H9 (cell line): ENCODE measurements at regions not wholly inside any gene's neighbourhood (a gene's known extent, or its start where the extent isn't known, plus 50 kb on each side); places are given as distances from the start of the nearest gene placed in this dataset.

Experiments
- DNase-seq: peaks from one replicate; pipeline ENCODE4 v3.0.0-alpha.2; 2017
- H2AFZ ChIP-seq: one replicate; pipeline ENCODE4 v1.6.1; 2013; ENCODE audit warnings: mild to moderate bottlenecking, low read length, control low read depth, moderate library complexity
- H2AK5ac ChIP-seq: 2 replicates; pipeline ENCODE4 v1.6.1; 2013; ENCODE audit warnings: low read length, control low read depth, mixed read lengths; ENCODE audit not compliant: insufficient read length
- H2BK120ac ChIP-seq: one replicate; pipeline ENCODE4 v1.6.1; 2013; ENCODE audit warnings: low read depth, mild to moderate bottlenecking, low read length, control low read depth, inconsistent platforms; ENCODE audit not compliant: poor library complexity, severe bottlenecking
- H2BK12ac ChIP-seq: 2 replicates; pipeline ENCODE4 v1.6.1; 2013; ENCODE audit warnings: low read length, control low read depth, mixed read lengths, low read depth; ENCODE audit not compliant: insufficient read length
- H2BK15ac ChIP-seq: 2 replicates; pipeline ENCODE4 v1.6.1; 2013; ENCODE audit warnings: low read depth, low read length, control low read depth
- H2BK20ac ChIP-seq: one replicate; pipeline ENCODE4 v1.6.1; 2013; ENCODE audit warnings: low read depth, mild to moderate bottlenecking, low read length, control low read depth, inconsistent platforms; ENCODE audit not compliant: poor library complexity, severe bottlenecking
- H2BK5ac ChIP-seq: 2 replicates; pipeline ENCODE4 v1.6.1; 2013; ENCODE audit warnings: low read length, control low read depth, mixed read lengths; ENCODE audit not compliant: insufficient read length
- H3K14ac ChIP-seq: 2 replicates; pipeline ENCODE4 v1.6.1; 2013; ENCODE audit warnings: low read length, control low read depth; ENCODE audit not compliant: insufficient read depth
- H3K18ac ChIP-seq: 2 replicates; pipeline ENCODE4 v1.6.1; 2013; ENCODE audit warnings: low read depth, mild to moderate bottlenecking, mixed read lengths, low read length, control low read depth; ENCODE audit not compliant: insufficient read length
- H3K23ac ChIP-seq: 2 replicates; pipeline ENCODE4 v1.6.1; 2013; ENCODE audit warnings: low read length, control low read depth, mixed read lengths, low read depth; ENCODE audit not compliant: insufficient read length
- H3K23me2 ChIP-seq: 2 replicates; pipeline ENCODE4 v1.6.1; 2013; ENCODE audit warnings: low read depth, mild to moderate bottlenecking, mixed read lengths, low read length, control low read depth; ENCODE audit not compliant: insufficient read length, poor library complexity, severe bottlenecking
- H3K27ac ChIP-seq: 2 replicates; pipeline ENCODE4 v1.5.1; 2013; ENCODE audit warnings: low read length, control low read depth, mixed read lengths, low read depth; ENCODE audit not compliant: insufficient read length
- H3K27me3 ChIP-seq: 2 replicates; pipeline ENCODE4 v1.6.1; 2013; ENCODE audit warnings: low read length, control low read depth, inconsistent platforms; ENCODE audit not compliant: insufficient read depth
- H3K4ac ChIP-seq: 2 replicates; pipeline ENCODE4 v1.6.1; 2013; ENCODE audit warnings: low read depth, mild to moderate bottlenecking, control low read depth, inconsistent platforms, low read length, moderate library complexity
- H3K4me1 ChIP-seq: 2 replicates; pipeline ENCODE4 v1.6.1; 2013; ENCODE audit warnings: low read length, control low read depth, inconsistent platforms; ENCODE audit not compliant: insufficient read depth
- H3K4me2 ChIP-seq: 2 replicates; pipeline ENCODE4 v1.6.1; 2013; ENCODE audit warnings: low read length, control low read depth, mixed read lengths; ENCODE audit not compliant: insufficient read length, insufficient read depth
- H3K56ac ChIP-seq: 2 replicates; pipeline ENCODE4 v1.6.1; 2013; ENCODE audit warnings: low read depth, mild to moderate bottlenecking, mixed read lengths, low read length, control low read depth; ENCODE audit not compliant: insufficient read length
- H3K79me1 ChIP-seq: 2 replicates; pipeline ENCODE4 v1.6.1; 2013; ENCODE audit warnings: low read depth, mild to moderate bottlenecking, moderate library complexity, low read length, control low read depth, inconsistent platforms; ENCODE audit not compliant: insufficient read depth, poor library complexity, severe bottlenecking
- H3K79me2 ChIP-seq: 2 replicates; pipeline ENCODE4 v1.6.1; 2013; ENCODE audit warnings: low read length, control low read depth, inconsistent platforms; ENCODE audit not compliant: insufficient read depth
- H3K9ac ChIP-seq: 2 replicates; pipeline ENCODE4 v1.6.1; 2013; ENCODE audit warnings: low read length, control low read depth, mixed read lengths; ENCODE audit not compliant: insufficient read length; ENCODE audit errors: extremely low read depth
- H3K9me3 ChIP-seq: one replicate; pipeline ENCODE4 v1.6.1; 2013; ENCODE audit warnings: low read depth, low read length, inconsistent platforms; ENCODE audit not compliant: control insufficient read depth
- H3T11ph ChIP-seq: one replicate; pipeline ENCODE4 v1.6.1; 2013; ENCODE audit warnings: mild to moderate bottlenecking, low read length, control low read depth, inconsistent platforms
- H4K20me1 ChIP-seq: one replicate; pipeline ENCODE4 v1.6.1; 2013; ENCODE audit not compliant: control insufficient read depth, insufficient read length, insufficient read depth
- H4K5ac ChIP-seq: 2 replicates; pipeline ENCODE4 v1.6.1; 2013; ENCODE audit warnings: low read depth, mild to moderate bottlenecking, mixed read lengths, low read length, control low read depth; ENCODE audit not compliant: insufficient read length
- H4K8ac ChIP-seq: replicated peaks from 2 replicates; pipeline ENCODE4 v1.6.1; 2013; ENCODE audit warnings: low read length, control low read depth, mixed read lengths, low read depth; ENCODE audit not compliant: insufficient read length
- H4K91ac ChIP-seq: 2 replicates; pipeline ENCODE4 v1.6.1; 2013; ENCODE audit warnings: low read depth, mild to moderate bottlenecking, moderate library complexity, mixed read lengths, low read length, control low read depth; ENCODE audit not compliant: insufficient read length
- H3K27ac Mint-ChIP-seq, 3 experiments: 2 replicates in 2 of 3; 3 replicates in 1 of 3; pipeline ENCODE4 v1.8.0; 2020 to 2021; ENCODE audit warnings: mixed read lengths in 3 of 3, mild to moderate bottlenecking in 1 of 3, moderate library complexity in 1 of 3
- H3K27me3 Mint-ChIP-seq: 2 replicates; pipeline ENCODE4 v1.8.0; 2021; ENCODE audit warnings: low read depth, mild to moderate bottlenecking, moderate library complexity, mixed read lengths
- H3K36me3 Mint-ChIP-seq, 3 experiments: 2 replicates in 2 of 3; 3 replicates in 1 of 3; pipeline ENCODE4 v1.8.0; 2020 to 2021; ENCODE audit warnings: low read depth in 3 of 3, mixed read lengths in 3 of 3; ENCODE audit not compliant: insufficient read depth in 1 of 3
- H3K4me1 Mint-ChIP-seq, 2 experiments: 2 replicates each; pipeline ENCODE4 v1.8.0; 2020; ENCODE audit warnings: mixed read lengths in 2 of 2
- H3K4me3 Mint-ChIP-seq, 2 experiments: 2 replicates in 1 of 2; 3 replicates in 1 of 2; pipeline ENCODE4 v1.8.0; 2020 to 2021; ENCODE audit warnings: mild to moderate bottlenecking in 2 of 2, mixed read lengths in 2 of 2, moderate library complexity in 1 of 2
- H3K9me3 Mint-ChIP-seq, 2 experiments: 2 replicates in 1 of 2; 3 replicates in 1 of 2; pipeline ENCODE4 v1.8.0; 2020; ENCODE audit warnings: mild to moderate bottlenecking in 2 of 2, mixed read lengths in 2 of 2, moderate library complexity in 1 of 2
- WGBS: extraction: QIAGEN DNeasy Blood & Tissue Kit; methylation state at CpG from one replicate; pipeline ENCODE4 v1.1.7; 2013; ENCODE audit warnings: missing lambda C conversion rate, low lambda C conversion rate, mixed read lengths; ENCODE audit not compliant: insufficient read length; ENCODE audit errors: extremely low coverage; 5-methylcytosine and 5-hydroxymethylcytosine counted together
- TF ChIP-seq, protein P1 (sequence below): fragments of 200-600 bp; sonication (generic); conservative IDR thresholded peaks from 3 replicates; pipeline ENCODE4 v1.8.0; 2021; ENCODE audit warnings: antibody characterized with exemption, mild to moderate bottlenecking

DNA sequence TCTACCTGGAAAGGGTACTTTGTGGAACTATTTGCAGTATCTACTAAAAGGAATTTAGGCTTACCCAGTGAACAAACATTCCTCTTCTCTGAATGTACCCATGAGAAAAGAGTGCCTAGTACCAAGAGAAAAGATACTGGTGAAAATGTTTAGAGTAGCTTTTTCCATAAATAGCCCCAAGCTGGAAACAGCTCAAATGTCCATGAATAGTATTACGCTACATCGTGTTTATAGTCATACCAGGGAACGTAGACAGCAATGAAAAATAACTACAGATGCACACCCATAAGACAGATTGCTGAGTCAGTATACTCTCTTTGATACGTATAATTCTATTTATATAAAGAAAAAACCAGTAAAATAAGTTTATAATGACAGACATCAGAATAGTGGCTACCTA lies 285.9 kb downstream of the KLF6 start:
- H3K4me1 Mint-ChIP-seq = peaks cover 45 to 55% of the 10 kb centered on the region in 2 experiments
- Histone ChIP-seq H4K20me1 (no peaks in the 10 kb centered on the region), H3K4me1 (peaks cover 21% of the 10 kb centered on the region; the same call in 1 of the 2 replicates), H2BK120ac (no peak overlapping the region), H3K27me3 (no peaks in the 10 kb centered on the region), H2BK15ac (no peak overlapping the region), H2AFZ (no peak overlapping the region), H2AK5ac (no peak overlapping the region), H3K9ac (no peak overlapping the region), H3K23ac (no peak overlapping the region), H4K8ac (no peak overlapping the region), H3K79me1 (no peaks in the 10 kb centered on the region), H3K18ac (no peak overlapping the region), H3K9me3 (no peaks in the 10 kb centered on the region), H2BK5ac (no peak overlapping the region), H3K27ac (no peak overlapping the region), H2BK12ac (no peak overlapping the region), H3K23me2 (peaks cover 3% of the 10 kb centered on the region), H4K5ac (no peak overlapping the region), H2BK20ac (no peak overlapping the region), H3K79me2 (no peaks in the 10 kb centered on the region), H3K4me2 (no peak overlapping the region), H3K56ac (no peak overlapping the region), H4K91ac (no peak overlapping the region), H3K4ac (no peak overlapping the region), H3K14ac (no peak overlapping the region), H3T11ph (no peak overlapping the region)
- H3K27me3 Mint-ChIP-seq = no peaks in the 10 kb centered on the region
- no peaks in the 10 kb centered on the region for H3K36me3 Mint-ChIP-seq
- H3K4me3 Mint-ChIP-seq = no peak overlapping the region
- H3K27ac Mint-ChIP-seq = no peak overlapping the region
- no peaks in the 10 kb centered on the region for H3K9me3 Mint-ChIP-seq
- WGBS = no CpG with 5 or more reads among the region's 4 CpGs
- TF ChIP-seq, protein P1, sequence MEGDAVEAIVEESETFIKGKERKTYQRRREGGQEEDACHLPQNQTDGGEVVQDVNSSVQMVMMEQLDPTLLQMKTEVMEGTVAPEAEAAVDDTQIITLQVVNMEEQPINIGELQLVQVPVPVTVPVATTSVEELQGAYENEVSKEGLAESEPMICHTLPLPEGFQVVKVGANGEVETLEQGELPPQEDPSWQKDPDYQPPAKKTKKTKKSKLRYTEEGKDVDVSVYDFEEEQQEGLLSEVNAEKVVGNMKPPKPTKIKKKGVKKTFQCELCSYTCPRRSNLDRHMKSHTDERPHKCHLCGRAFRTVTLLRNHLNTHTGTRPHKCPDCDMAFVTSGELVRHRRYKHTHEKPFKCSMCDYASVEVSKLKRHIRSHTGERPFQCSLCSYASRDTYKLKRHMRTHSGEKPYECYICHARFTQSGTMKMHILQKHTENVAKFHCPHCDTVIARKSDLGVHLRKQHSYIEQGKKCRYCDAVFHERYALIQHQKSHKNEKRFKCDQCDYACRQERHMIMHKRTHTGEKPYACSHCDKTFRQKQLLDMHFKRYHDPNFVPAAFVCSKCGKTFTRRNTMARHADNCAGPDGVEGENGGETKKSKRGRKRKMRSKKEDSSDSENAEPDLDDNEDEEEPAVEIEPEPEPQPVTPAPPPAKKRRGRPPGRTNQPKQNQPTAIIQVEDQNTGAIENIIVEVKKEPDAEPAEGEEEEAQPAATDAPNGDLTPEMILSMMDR = no peak
- no peak for DNase-seq
